ENCODE measurements at regions not wholly inside any gene's neighbourhood (a gene's known extent, or its start where the extent isn't known, plus 50 kb on each side); places are given as distances from the start of the nearest gene placed in this dataset.

DNA sequence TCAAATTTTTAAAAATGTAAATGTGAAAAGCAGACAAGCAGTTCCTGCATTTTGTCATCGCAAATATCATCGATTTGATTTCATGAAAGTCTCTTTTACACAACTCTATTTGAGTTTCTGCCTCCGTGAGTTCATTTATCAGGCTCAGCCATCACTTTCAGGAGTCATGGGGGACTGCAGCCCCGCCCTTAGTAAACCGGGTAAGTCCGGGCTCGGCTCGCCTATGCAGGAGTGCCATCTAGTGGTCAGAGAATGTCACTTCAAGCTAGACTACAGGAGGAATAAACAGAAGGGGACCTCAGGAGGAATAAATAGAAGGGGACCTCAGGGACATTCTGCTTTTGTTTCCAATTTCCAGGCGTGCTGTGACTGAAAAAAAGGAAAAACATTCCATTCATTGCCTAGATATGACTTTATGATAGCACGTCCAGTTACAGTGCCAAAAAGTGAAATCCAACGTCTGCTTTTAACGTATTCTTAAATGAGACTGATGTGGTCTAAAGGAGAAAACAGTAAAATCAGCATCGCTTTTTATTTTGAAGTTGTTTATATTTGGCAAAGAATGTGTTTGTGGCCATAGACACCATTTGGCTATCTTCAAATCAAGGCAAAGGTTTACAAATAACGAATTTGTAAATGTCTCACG is 333.9 kb downstream of the HACE1 start:
- TF ChIP-seq, protein P1, sequence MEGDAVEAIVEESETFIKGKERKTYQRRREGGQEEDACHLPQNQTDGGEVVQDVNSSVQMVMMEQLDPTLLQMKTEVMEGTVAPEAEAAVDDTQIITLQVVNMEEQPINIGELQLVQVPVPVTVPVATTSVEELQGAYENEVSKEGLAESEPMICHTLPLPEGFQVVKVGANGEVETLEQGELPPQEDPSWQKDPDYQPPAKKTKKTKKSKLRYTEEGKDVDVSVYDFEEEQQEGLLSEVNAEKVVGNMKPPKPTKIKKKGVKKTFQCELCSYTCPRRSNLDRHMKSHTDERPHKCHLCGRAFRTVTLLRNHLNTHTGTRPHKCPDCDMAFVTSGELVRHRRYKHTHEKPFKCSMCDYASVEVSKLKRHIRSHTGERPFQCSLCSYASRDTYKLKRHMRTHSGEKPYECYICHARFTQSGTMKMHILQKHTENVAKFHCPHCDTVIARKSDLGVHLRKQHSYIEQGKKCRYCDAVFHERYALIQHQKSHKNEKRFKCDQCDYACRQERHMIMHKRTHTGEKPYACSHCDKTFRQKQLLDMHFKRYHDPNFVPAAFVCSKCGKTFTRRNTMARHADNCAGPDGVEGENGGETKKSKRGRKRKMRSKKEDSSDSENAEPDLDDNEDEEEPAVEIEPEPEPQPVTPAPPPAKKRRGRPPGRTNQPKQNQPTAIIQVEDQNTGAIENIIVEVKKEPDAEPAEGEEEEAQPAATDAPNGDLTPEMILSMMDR (conservative IDR thresholded peaks at IDR 0.05 in 1 of 2, IDR thresholded peaks at IDR 0.05 in 1 of 2; ENCODE audit: extremely low read depth in 1 of 2, insufficient read depth in 1 of 2, low read depth in 1 of 2, low read length in 2 of 2): peak; percentile 84 to 97
- no peak for TF ChIP-seq EZH2 (IDR thresholded peaks at IDR 0.05; ENCODE audit: borderline replicate concordance, low read length)
